Gastrocnemius medialis (tissue), 4 donors: ENCODE measurements at regions not wholly inside any gene's neighbourhood (a gene's known extent, or its start where the extent isn't known, plus 50 kb on each side); places are given as distances from the start of the nearest gene placed in this dataset.
"Not testable (repeated sequence)": the region's sequence is repeated elsewhere in the genome, so short reads cannot be mapped to it uniquely, and the experiment has no call there.

Source experiments
- ATAC-seq, 2 donors: fragments of 150-250 bp; one replicate each; pipeline ENCODE4 v1.9.1; 2016
- DNase-seq, 2 donors: peaks; one replicate each; pipeline ENCODE4 v3.0.0-alpha.2; 2019
- H3K27ac ChIP-seq, 4 donors: fragments of 200-600 bp; sonication (generic); 1 replicate in 1 of 4; 2 replicates in 3 of 4; pipeline ENCODE4 v1.5.1; 2016 to 2018; ENCODE audit warnings: mild to moderate bottlenecking in 2 of 4, moderate library complexity in 1 of 4
- H3K27me3 ChIP-seq, 3 donors: fragments of 200-600 bp; sonication (generic) in 2 of 3; 1 replicate in 1 of 3; 2 replicates in 2 of 3; pipeline versions ENCODE4 v1.5.1 to v1.6.0; 2016 to 2019; ENCODE audit warnings: mild to moderate bottlenecking in 1 of 3, moderate library complexity in 1 of 3
- H3K36me3 ChIP-seq, 2 donors: fragments of 200-600 bp; sonication (generic) in 1 of 2; one replicate each; pipeline ENCODE4 v1.5.1; 2017 to 2018
- H3K4me1 ChIP-seq, 2 donors: fragments of 200-600 bp; sonication (generic) in 1 of 2; one replicate each; pipeline ENCODE4 v1.5.1; 2016 to 2017; ENCODE audit warnings: mild to moderate bottlenecking in 2 of 2
- H3K4me3 ChIP-seq, 4 donors: fragments of 200-600 bp; sonication (generic) in 3 of 4; 1 replicate in 1 of 4; 2 replicates in 3 of 4; pipeline ENCODE4 v1.5.1; 2016 to 2019; ENCODE audit warnings: mild to moderate bottlenecking in 2 of 4
- H3K9me3 ChIP-seq, 3 donors: fragments of 200-600 bp; sonication (generic) in 2 of 3; 1 replicate in 1 of 3; 2 replicates in 2 of 3; pipeline ENCODE4 v1.5.1; 2016 to 2019
- POLR2A ChIP-seq, 2 donors: fragments of 450-650 bp; IDR thresholded peaks; one replicate each; pipeline ENCODE4 v1.6.1; 2017; ENCODE audit warnings: antibody characterized with exemption in 2 of 2, mild to moderate bottlenecking in 2 of 2, moderate library complexity in 2 of 2
- in situ Hi-C, 4 donors: fragments of 200-750 bp; cut with MboI; loops; one replicate each; pipeline versions ENCODE4 v1.15.0 to v1.8.0; 2017; ENCODE audit warnings: low sequenced_read_pairs in 4 of 4
- intact Hi-C: fragments of 100-400 bp; cut with DNase I; formaldehyde crosslinking; loops from one replicate; pipeline ENCODE4 v1.15.1; 2023; ENCODE audit warnings: low total_unique reads
- TF ChIP-seq, protein P1 (sequence below), 5 experiments: fragments of 450-650 bp in 3 of 5; fragments of 200-600 bp in 2 of 5; sonication (generic) in 2 of 5; IDR thresholded peaks in 4 of 5; conservative IDR thresholded peaks in 1 of 5; 1 replicate in 4 of 5; 2 replicates in 1 of 5; pipeline ENCODE4 v1.5.1; 2016 to 2019; ENCODE audit warnings: antibody characterized with exemption in 5 of 5, mild to moderate bottlenecking in 3 of 5, moderate library complexity in 3 of 5

GRCh38 chr1:187734427-187734826 is 905.7 kb downstream of the PLA2G4A start:
- Histone ChIP-seq H3K4me3 (no peak overlapping the region), H3K9me3 (no peaks in the 10 kb centered on the region), H3K4me1 (no peaks in the 10 kb centered on the region), H3K27me3 (no peaks in the 10 kb centered on the region), H3K36me3 (no peaks in the 10 kb centered on the region), H3K27ac (no peak overlapping the region)
- DNase-seq = no peak
- ATAC-seq = no peak
- intact Hi-C loops (no loop called here), in situ Hi-C loops (no loop called here)
- no peak for TF ChIP-seq POLR2A (IDR thresholded peaks at IDR 0.05)
- TF ChIP-seq, protein P1, sequence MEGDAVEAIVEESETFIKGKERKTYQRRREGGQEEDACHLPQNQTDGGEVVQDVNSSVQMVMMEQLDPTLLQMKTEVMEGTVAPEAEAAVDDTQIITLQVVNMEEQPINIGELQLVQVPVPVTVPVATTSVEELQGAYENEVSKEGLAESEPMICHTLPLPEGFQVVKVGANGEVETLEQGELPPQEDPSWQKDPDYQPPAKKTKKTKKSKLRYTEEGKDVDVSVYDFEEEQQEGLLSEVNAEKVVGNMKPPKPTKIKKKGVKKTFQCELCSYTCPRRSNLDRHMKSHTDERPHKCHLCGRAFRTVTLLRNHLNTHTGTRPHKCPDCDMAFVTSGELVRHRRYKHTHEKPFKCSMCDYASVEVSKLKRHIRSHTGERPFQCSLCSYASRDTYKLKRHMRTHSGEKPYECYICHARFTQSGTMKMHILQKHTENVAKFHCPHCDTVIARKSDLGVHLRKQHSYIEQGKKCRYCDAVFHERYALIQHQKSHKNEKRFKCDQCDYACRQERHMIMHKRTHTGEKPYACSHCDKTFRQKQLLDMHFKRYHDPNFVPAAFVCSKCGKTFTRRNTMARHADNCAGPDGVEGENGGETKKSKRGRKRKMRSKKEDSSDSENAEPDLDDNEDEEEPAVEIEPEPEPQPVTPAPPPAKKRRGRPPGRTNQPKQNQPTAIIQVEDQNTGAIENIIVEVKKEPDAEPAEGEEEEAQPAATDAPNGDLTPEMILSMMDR (IDR thresholded peaks at IDR 0.05 in 4 of 5, conservative IDR thresholded peaks at IDR 0.05 in 1 of 5) = no peak

GRCh38 chr1:187744665-187745064 is 915.9 kb downstream of the PLA2G4A start:
- no peaks in the 10 kb centered on the region for H3K4me1 ChIP-seq
- H3K4me3 ChIP-seq = no peak overlapping the region
- no peak for ATAC-seq
- in situ Hi-C loops = no loop called here
- H3K9me3 ChIP-seq = no peaks in the 10 kb centered on the region
- intact Hi-C loops = no loop called here
- DNase-seq = no peak
- no peak overlapping the region for H3K27ac ChIP-seq
- no peaks in the 10 kb centered on the region for H3K27me3 ChIP-seq
- H3K36me3 ChIP-seq = no peaks in the 10 kb centered on the region
- no peak for TF ChIP-seq POLR2A (IDR thresholded peaks at IDR 0.05)
- TF ChIP-seq, protein P1 (IDR thresholded peaks at IDR 0.05 in 4 of 5, conservative IDR thresholded peaks at IDR 0.05 in 1 of 5) = no peak

- Histone ChIP-seq H3K4me1 (no peaks in the 10 kb centered on the region), H3K4me3 (no peak overlapping the region), H3K27ac (no peak overlapping the region), H3K27me3 (no peaks in the 10 kb centered on the region), H3K9me3 (no peaks in the 10 kb centered on the region), H3K36me3 (no peaks in the 10 kb centered on the region)
- in situ Hi-C loops (no loop called here), intact Hi-C loops (no loop called here)
- TF ChIP-seq POLR2A (IDR thresholded peaks at IDR 0.05) = no peak
- TF ChIP-seq, protein P1 (IDR thresholded peaks at IDR 0.05 in 4 of 5, conservative IDR thresholded peaks at IDR 0.05 in 1 of 5) = no peak
- DNase-seq (no peak), ATAC-seq (no peak)
Observed at GRCh38 chr1:187755536-187755935, 926.8 kb downstream of the PLA2G4A start.

DNA sequence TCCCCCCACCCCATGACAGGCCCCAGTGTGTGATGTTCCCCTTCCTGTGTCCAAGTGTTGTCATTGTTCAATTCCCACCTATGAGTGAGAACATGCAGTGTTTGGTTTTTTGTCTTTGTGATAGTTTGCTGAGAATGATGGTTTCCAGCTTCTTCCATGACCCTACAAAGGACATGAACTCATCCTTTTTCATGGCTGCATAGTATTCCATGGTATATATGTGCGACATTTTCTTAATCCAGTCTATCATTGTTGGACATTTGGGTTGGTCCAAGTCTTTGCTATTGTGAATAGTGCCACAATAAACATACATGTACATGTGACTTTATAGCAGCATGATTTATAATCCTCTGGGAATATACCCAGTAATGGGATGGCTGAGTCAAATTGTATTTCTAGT is 927.9 kb downstream of the PLA2G4A start:
- H3K4me3 ChIP-seq, H3K27me3 ChIP-seq, intact Hi-C loops, H3K4me1 ChIP-seq, H3K27ac ChIP-seq, H3K36me3 ChIP-seq, ATAC-seq, H3K9me3 ChIP-seq, DNase-seq, in situ Hi-C loops: not testable (repeated sequence)

DNA sequence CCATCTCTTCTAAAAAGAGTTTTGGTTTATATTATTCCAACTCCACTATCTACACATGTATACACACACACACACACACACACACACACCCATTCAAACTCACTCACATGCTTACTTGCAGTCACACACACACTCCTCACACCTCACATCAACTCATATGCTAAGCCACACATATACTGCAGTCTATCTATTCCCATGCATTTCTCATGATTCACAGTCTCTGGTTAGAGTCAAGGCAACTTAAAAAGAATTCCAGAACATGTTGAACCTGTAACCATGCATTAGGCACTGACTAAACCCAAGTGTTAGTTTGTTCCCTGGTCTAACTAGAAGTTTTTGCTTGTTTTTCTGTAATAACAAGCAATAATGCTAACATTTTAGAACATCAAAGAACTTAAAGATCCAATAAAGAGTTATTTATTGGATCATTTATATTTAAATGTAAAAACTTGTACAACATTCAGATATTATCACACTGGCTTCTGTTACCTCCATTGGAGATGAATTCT is 931.1 kb downstream of the PLA2G4A start:
- in situ Hi-C loops = no loop called here
- TF ChIP-seq, protein P1 (IDR thresholded peaks at IDR 0.05 in 4 of 5, conservative IDR thresholded peaks at IDR 0.05 in 1 of 5) = no peak
- no peak for TF ChIP-seq POLR2A (IDR thresholded peaks at IDR 0.05)

More for the DNA sequence above, 931.1 kb downstream of the PLA2G4A start:
- Histone ChIP-seq H3K27ac (no peak overlapping the region), H3K4me3 (no peak overlapping the region), H3K36me3 (no peaks in the 10 kb centered on the region), H3K9me3 (no peaks in the 10 kb centered on the region), H3K27me3 (no peaks in the 10 kb centered on the region), H3K4me1 (no peaks in the 10 kb centered on the region)
- intact Hi-C loops = no loop called here
- DNase-seq (no peak), ATAC-seq (no peak)
